ENCODE measurements at regions not wholly inside any gene's neighbourhood (a gene's known extent, or its start where the extent isn't known, plus 50 kb on each side); places are given as distances from the start of the nearest gene placed in this dataset.

DNA sequence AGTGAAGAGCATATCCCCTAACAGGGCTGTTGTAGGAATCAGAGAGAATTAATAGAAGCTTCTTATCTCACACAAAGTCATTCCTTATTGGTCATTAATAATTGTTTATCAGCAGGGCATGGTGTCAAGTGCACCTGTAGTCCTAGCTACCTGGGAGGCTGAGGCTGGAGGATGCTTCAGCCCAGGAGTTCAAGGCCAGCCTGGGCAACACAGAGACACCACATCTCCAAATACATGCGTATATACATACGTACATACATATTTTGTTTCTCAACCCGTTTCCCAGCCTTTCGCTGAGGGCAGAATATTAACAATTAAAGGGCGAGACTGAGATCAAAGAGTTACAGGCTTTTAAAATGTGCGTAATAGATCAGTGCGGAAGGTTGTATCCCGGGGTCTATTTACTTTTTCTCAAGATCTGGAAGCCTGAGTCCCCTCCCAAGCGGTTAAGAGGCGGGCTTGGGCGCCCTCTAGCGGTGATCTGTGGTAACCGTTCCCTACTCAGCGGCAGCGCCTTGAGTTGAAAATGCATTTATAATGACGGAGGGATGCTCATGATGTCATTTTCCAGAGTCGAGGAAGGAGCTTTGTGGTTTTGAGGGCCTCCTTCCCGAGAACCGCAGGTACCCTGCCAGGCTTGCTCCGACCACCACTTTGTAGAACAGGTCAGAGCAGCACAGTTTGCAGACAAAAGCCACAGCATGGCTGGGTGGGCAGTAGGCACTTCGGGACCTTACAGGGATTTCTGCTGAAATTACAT, 169.6 kb upstream of the GPR12 start:
- TF ChIP-seq POLR2A (IDR thresholded peaks at IDR 0.05) (no peak), CTCF (IDR thresholded peaks at IDR 0.05) (peak; percentile 66 to 98 (median 83))

Measured in adrenal gland (tissue), 5 donors.